DND-41 (cell line): ENCODE measurements at regions not wholly inside any gene's neighbourhood (a gene's known extent, or its start where the extent isn't known, plus 50 kb on each side); places are given as distances from the start of the nearest gene placed in this dataset.

Experiments
- ATAC-seq: fragments of 200-7000 bp; cut with Tn5 transposase; 3 replicates; pipeline ENCODE4 v1.9.1; 2021; ENCODE audit warnings: low read depth; ENCODE audit not compliant: insufficient read depth
- DNase-seq: peaks from one replicate; pipeline ENCODE4 v3.0.0-alpha.2; 2020
- H2AFZ ChIP-seq: 2 replicates; pipeline ENCODE4 v1.6.0; 2012; ENCODE audit warnings: low read depth, low read length
- H3K27ac ChIP-seq: 2 replicates; pipeline ENCODE4 v1.5.1; 2012; ENCODE audit warnings: low read length, inconsistent platforms
- H3K27me3 ChIP-seq: fragments of 200-600 bp; sonication (generic); 2 replicates; pipeline ENCODE4 v1.6.0; 2012; ENCODE audit warnings: low read length, mild to moderate bottlenecking, inconsistent platforms; ENCODE audit not compliant: insufficient read depth, poor library complexity
- H3K36me3 ChIP-seq: 2 replicates; pipeline ENCODE4 v1.5.1; 2012; ENCODE audit warnings: low read length, inconsistent platforms; ENCODE audit not compliant: insufficient read depth
- H3K4me1 ChIP-seq: 2 replicates; pipeline ENCODE4 v1.5.1; 2012; ENCODE audit warnings: mild to moderate bottlenecking, low read length; ENCODE audit not compliant: insufficient read depth
- H3K4me2 ChIP-seq: 2 replicates; pipeline ENCODE4 v1.6.0; 2012; ENCODE audit warnings: mild to moderate bottlenecking, moderate library complexity, low read length, inconsistent platforms; ENCODE audit not compliant: insufficient read depth
- H3K4me3 ChIP-seq, 2 experiments: fragments of 200-600 bp in 1 of 2; shearing (Covaris generic) in 1 of 2; 2 replicates each; pipeline ENCODE4 v1.5.1; 2012 to 2016; ENCODE audit warnings: inconsistent platforms in 2 of 2, low read length in 2 of 2, mild to moderate bottlenecking in 2 of 2, low read depth in 1 of 2, moderate library complexity in 1 of 2
- H3K79me2 ChIP-seq: 2 replicates; pipeline ENCODE4 v1.6.0; 2012; ENCODE audit warnings: low read length, inconsistent platforms; ENCODE audit not compliant: insufficient read depth
- H3K9ac ChIP-seq: 2 replicates; pipeline ENCODE4 v1.6.0; 2012; ENCODE audit warnings: low read depth, mild to moderate bottlenecking, inconsistent platforms, low read length, moderate library complexity
- H3K9me3 ChIP-seq: 2 replicates; pipeline ENCODE4 v1.5.1; 2012; ENCODE audit warnings: low read length, moderate library complexity, mild to moderate bottlenecking, inconsistent platforms; ENCODE audit not compliant: insufficient read depth, severe bottlenecking
- H4K20me1 ChIP-seq: 2 replicates; pipeline ENCODE4 v1.6.0; 2012; ENCODE audit warnings: low read length; ENCODE audit not compliant: insufficient read depth
- EZH2 ChIP-seq: IDR thresholded peaks from 3 replicates; pipeline ENCODE4 v1.6.1; 2012; ENCODE audit warnings: borderline replicate concordance, low read depth, mild to moderate bottlenecking, moderate library complexity, low read length, inconsistent platforms; ENCODE audit not compliant: severe bottlenecking
- TF ChIP-seq, protein P1 (sequence below): IDR thresholded peaks from 2 replicates; pipeline ENCODE4 v1.5.1; 2012; ENCODE audit warnings: borderline replicate concordance, low read length, moderate library complexity, mild to moderate bottlenecking; ENCODE audit not compliant: poor library complexity, severe bottlenecking; ENCODE audit errors: extremely low read depth

GRCh38 chr6:85041376-85041775 lies 277.0 kb upstream of the TBX18 start:
- no peak overlapping the region for H3K4me3 ChIP-seq
- H3K4me2 ChIP-seq, result no peak overlapping the region
- TF ChIP-seq, protein P1, sequence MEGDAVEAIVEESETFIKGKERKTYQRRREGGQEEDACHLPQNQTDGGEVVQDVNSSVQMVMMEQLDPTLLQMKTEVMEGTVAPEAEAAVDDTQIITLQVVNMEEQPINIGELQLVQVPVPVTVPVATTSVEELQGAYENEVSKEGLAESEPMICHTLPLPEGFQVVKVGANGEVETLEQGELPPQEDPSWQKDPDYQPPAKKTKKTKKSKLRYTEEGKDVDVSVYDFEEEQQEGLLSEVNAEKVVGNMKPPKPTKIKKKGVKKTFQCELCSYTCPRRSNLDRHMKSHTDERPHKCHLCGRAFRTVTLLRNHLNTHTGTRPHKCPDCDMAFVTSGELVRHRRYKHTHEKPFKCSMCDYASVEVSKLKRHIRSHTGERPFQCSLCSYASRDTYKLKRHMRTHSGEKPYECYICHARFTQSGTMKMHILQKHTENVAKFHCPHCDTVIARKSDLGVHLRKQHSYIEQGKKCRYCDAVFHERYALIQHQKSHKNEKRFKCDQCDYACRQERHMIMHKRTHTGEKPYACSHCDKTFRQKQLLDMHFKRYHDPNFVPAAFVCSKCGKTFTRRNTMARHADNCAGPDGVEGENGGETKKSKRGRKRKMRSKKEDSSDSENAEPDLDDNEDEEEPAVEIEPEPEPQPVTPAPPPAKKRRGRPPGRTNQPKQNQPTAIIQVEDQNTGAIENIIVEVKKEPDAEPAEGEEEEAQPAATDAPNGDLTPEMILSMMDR, result no peak
- no peak for TF ChIP-seq EZH2
- H3K79me2 ChIP-seq, result no peaks in the 10 kb centered on the region
- no peaks in the 10 kb centered on the region for H3K4me1 ChIP-seq
- H3K9ac ChIP-seq, result no peak overlapping the region
- no peak overlapping the region for H2AFZ ChIP-seq
- H3K36me3 ChIP-seq, result no peaks in the 10 kb centered on the region
- no peaks in the 10 kb centered on the region for H3K9me3 ChIP-seq
- DNase-seq (no peak), ATAC-seq (no peak)
- H3K27ac ChIP-seq, result no peak overlapping the region
- H4K20me1 ChIP-seq, result no peaks in the 10 kb centered on the region
- H3K27me3 ChIP-seq, result no peaks in the 10 kb centered on the region

DNA sequence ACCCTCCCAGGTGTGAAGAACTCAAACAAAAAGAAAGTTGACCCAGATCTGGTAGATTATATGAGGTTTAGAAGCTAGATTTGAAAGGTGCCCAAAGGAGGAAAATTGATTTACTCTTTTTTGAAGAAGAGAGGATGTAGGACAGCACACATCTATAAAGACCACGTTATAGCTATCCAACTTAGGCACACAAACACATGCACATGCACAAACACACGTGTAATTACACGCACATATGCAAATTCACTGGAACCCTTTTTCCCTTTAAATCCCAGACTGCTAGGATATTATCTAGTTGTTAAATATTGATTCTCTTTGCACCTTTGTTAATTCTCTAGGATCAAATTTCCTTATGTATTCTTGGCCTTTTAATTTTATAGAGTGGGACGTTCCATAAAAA lies 272.8 kb upstream of the TBX18 start:
- Histone ChIP-seq H4K20me1 (no peaks in the 10 kb centered on the region), H3K36me3 (no peaks in the 10 kb centered on the region), H3K79me2 (no peaks in the 10 kb centered on the region), H3K9ac (no peak overlapping the region), H3K4me2 (no peak overlapping the region), H3K4me1 (no peaks in the 10 kb centered on the region), H3K27ac (no peak overlapping the region), H3K4me3 (no peak overlapping the region), H3K9me3 (peaks cover 22% of the 10 kb centered on the region), H3K27me3 (no peaks in the 10 kb centered on the region), H2AFZ (no peak overlapping the region)
- no peak for ATAC-seq
- DNase-seq, result no peak
- TF ChIP-seq, protein P1, result no peak
- no peak for TF ChIP-seq EZH2

GRCh38 chr6:85035766-85036165 lies 271.4 kb upstream of the TBX18 start:
- Histone ChIP-seq H3K4me2 (no peak overlapping the region), H3K79me2 (no peaks in the 10 kb centered on the region), H3K27me3 (no peaks in the 10 kb centered on the region), H3K27ac (no peak overlapping the region), H3K4me1 (no peaks in the 10 kb centered on the region), H3K9me3 (peaks cover 22% of the 10 kb centered on the region), H3K4me3 (no peak overlapping the region), H4K20me1 (no peaks in the 10 kb centered on the region), H3K9ac (no peak overlapping the region), H3K36me3 (no peaks in the 10 kb centered on the region), H2AFZ (no peak overlapping the region)
- TF ChIP-seq, protein P1, result no peak
- TF ChIP-seq EZH2, result no peak
- ATAC-seq (no peak), DNase-seq (no peak)

GRCh38 chr6:85033547-85033946 lies 269.1 kb upstream of the TBX18 start:
- H3K27ac ChIP-seq, result no peak overlapping the region
- TF ChIP-seq EZH2, result no peak
- TF ChIP-seq, protein P1, result no peak

More at GRCh38 chr6:85033547-85033946, 269.1 kb upstream of the TBX18 start:
- Histone ChIP-seq H3K79me2 (no peaks in the 10 kb centered on the region), H3K4me1 (no peaks in the 10 kb centered on the region), H3K36me3 (no peaks in the 10 kb centered on the region), H3K9me3 (peaks cover 22% of the 10 kb centered on the region), H3K9ac (no peak overlapping the region), H2AFZ (no peak overlapping the region), H3K4me2 (no peak overlapping the region), H3K27me3 (no peaks in the 10 kb centered on the region), H3K4me3 (no peak overlapping the region), H4K20me1 (no peaks in the 10 kb centered on the region)
- ATAC-seq, result no peak
- no peak for DNase-seq
